Hepatocyte (in vitro differentiated cells): ENCODE measurements at regions not wholly inside any gene's neighbourhood (a gene's known extent, or its start where the extent isn't known, plus 50 kb on each side); places are given as distances from the start of the nearest gene placed in this dataset.

Source experiments
- DNase-seq: peaks from one replicate; pipeline ENCODE4 v3.0.0-alpha.2; 2016; ENCODE audit warnings: low spot score
- H2AFZ ChIP-seq: fragments of 200-600 bp; sonication (generic); 2 replicates; pipeline ENCODE4 v1.6.0; 2016; ENCODE audit warnings: antibody characterized with exemption, mild to moderate bottlenecking
- H3K27ac ChIP-seq: fragments of 200-600 bp; sonication (generic); 2 replicates; pipeline ENCODE4 v1.5.1; 2016; ENCODE audit warnings: mild to moderate bottlenecking
- H3K27me3 ChIP-seq: fragments of 200-600 bp; sonication (generic); 2 replicates; pipeline ENCODE4 v1.6.1; 2016
- H3K36me3 ChIP-seq: fragments of 200-600 bp; sonication (generic); replicated peaks from 2 replicates; pipeline ENCODE4 v1.5.1; 2016; ENCODE audit warnings: low read depth; ENCODE audit not compliant: insufficient read depth
- H3K4me1 ChIP-seq: fragments of 200-600 bp; sonication (generic); 2 replicates; pipeline ENCODE4 v1.5.1; 2016; ENCODE audit warnings: mild to moderate bottlenecking, moderate library complexity; ENCODE audit not compliant: insufficient read depth
- H3K4me2 ChIP-seq: fragments of 200-600 bp; sonication (generic); 2 replicates; pipeline ENCODE4 v1.6.0; 2016
- H3K4me3 ChIP-seq: fragments of 200-600 bp; sonication (generic); 2 replicates; pipeline ENCODE4 v1.5.1; 2016; ENCODE audit warnings: mild to moderate bottlenecking
- H3K79me2 ChIP-seq: fragments of 200-600 bp; sonication (generic); 2 replicates; pipeline ENCODE4 v1.6.0; 2017; ENCODE audit warnings: mild to moderate bottlenecking
- H3K9me2 ChIP-seq: fragments of 200-600 bp; sonication (generic); replicated peaks from 2 replicates; pipeline ENCODE4 v1.6.0; 2017; ENCODE audit warnings: mild to moderate bottlenecking; ENCODE audit not compliant: insufficient read depth
- H3K9me3 ChIP-seq: fragments of 200-600 bp; sonication (generic); 2 replicates; pipeline ENCODE4 v1.5.1; 2016; ENCODE audit warnings: low read depth, mild to moderate bottlenecking
- H4K20me1 ChIP-seq: fragments of 200-600 bp; sonication (generic); 2 replicates; pipeline ENCODE4 v1.6.0; 2016; ENCODE audit warnings: mild to moderate bottlenecking; ENCODE audit not compliant: insufficient read depth, poor library complexity, severe bottlenecking
- EZH2 ChIP-seq: fragments of 200-600 bp; sonication (generic); IDR thresholded peaks from 2 replicates; pipeline ENCODE4 v1.6.1; 2016; ENCODE audit warnings: antibody characterized with exemption, mild to moderate bottlenecking, borderline replicate concordance
- EZH2phosphoT487 ChIP-seq: fragments of 200-600 bp; sonication (generic); IDR thresholded peaks from one replicate; pipeline ENCODE4 v1.6.1; 2018; ENCODE audit warnings: antibody characterized with exemption, mild to moderate bottlenecking, low read depth, moderate library complexity; ENCODE audit not compliant: unreplicated experiment, severe bottlenecking
- WGBS: methylation state at CpG from one replicate; pipeline ENCODE4 v1.1.6; 2016; ENCODE audit warnings: low lambda C conversion rate; ENCODE audit errors: missing lambda C conversion rate; 5-methylcytosine and 5-hydroxymethylcytosine counted together
- TF ChIP-seq, protein P1 (sequence below): fragments of 200-600 bp; sonication (generic); IDR thresholded peaks from 2 replicates; pipeline ENCODE4 v1.5.1; 2016; ENCODE audit warnings: antibody characterized with exemption, mild to moderate bottlenecking; ENCODE audit not compliant: poor library complexity

DNA sequence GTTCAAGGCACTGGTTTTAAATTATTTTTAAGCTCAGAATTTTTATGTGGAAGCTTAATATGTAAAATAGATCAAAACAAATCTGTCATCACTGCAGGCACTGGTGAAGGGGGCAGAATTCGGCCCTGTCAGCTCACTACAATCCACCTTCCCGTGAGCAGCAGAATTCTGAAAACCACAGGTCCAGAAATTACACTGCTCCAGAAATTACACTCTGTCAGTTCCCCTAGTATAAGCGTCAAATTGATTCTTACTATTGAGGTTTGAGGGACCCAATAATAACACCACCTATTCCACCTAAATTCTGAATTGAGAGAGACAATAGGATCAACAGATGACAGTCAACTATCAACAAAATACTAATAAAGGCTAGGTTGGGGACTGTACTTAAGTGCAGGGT, 245.5 kb downstream of the PHLDA1 start:
- no peak overlapping the region for H3K4me3 ChIP-seq
- H3K9me3 ChIP-seq = no peaks in the 10 kb centered on the region
- H3K9me2 ChIP-seq = no peaks in the 10 kb centered on the region
- H3K36me3 ChIP-seq = no peaks in the 10 kb centered on the region
- H4K20me1 ChIP-seq = no peaks in the 10 kb centered on the region
- H3K79me2 ChIP-seq = no peaks in the 10 kb centered on the region
- WGBS = 86% methylated on average over 3 of the region's 3 CpGs
- H3K4me1 ChIP-seq = no peaks in the 10 kb centered on the region
- no peak overlapping the region for H3K4me2 ChIP-seq
- TF ChIP-seq, protein P1, sequence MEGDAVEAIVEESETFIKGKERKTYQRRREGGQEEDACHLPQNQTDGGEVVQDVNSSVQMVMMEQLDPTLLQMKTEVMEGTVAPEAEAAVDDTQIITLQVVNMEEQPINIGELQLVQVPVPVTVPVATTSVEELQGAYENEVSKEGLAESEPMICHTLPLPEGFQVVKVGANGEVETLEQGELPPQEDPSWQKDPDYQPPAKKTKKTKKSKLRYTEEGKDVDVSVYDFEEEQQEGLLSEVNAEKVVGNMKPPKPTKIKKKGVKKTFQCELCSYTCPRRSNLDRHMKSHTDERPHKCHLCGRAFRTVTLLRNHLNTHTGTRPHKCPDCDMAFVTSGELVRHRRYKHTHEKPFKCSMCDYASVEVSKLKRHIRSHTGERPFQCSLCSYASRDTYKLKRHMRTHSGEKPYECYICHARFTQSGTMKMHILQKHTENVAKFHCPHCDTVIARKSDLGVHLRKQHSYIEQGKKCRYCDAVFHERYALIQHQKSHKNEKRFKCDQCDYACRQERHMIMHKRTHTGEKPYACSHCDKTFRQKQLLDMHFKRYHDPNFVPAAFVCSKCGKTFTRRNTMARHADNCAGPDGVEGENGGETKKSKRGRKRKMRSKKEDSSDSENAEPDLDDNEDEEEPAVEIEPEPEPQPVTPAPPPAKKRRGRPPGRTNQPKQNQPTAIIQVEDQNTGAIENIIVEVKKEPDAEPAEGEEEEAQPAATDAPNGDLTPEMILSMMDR = no peak
- TF ChIP-seq EZH2 = no peak
- no peak for TF ChIP-seq EZH2phosphoT487
- no peak overlapping the region for H2AFZ ChIP-seq
- H3K27ac ChIP-seq = no peak overlapping the region
- H3K27me3 ChIP-seq = no peaks in the 10 kb centered on the region
- no peak for DNase-seq

GRCh38 chr12:75784591-75784990, 247.0 kb downstream of the PHLDA1 start:
- Histone ChIP-seq H2AFZ (no peak overlapping the region), H3K9me2 (no peaks in the 10 kb centered on the region), H3K36me3 (no peaks in the 10 kb centered on the region), H3K27ac (peak overlapping the region; percentile 15), H3K4me2 (no peak overlapping the region), H4K20me1 (no peaks in the 10 kb centered on the region), H3K9me3 (no peaks in the 10 kb centered on the region), H3K4me3 (no peak overlapping the region), H3K27me3 (no peaks in the 10 kb centered on the region), H3K79me2 (no peaks in the 10 kb centered on the region), H3K4me1 (no peaks in the 10 kb centered on the region)
- TF ChIP-seq EZH2 = no peak
- 83% methylated on average over 2 of the region's 2 CpGs for WGBS
- DNase-seq = peak; percentile 18

DNA sequence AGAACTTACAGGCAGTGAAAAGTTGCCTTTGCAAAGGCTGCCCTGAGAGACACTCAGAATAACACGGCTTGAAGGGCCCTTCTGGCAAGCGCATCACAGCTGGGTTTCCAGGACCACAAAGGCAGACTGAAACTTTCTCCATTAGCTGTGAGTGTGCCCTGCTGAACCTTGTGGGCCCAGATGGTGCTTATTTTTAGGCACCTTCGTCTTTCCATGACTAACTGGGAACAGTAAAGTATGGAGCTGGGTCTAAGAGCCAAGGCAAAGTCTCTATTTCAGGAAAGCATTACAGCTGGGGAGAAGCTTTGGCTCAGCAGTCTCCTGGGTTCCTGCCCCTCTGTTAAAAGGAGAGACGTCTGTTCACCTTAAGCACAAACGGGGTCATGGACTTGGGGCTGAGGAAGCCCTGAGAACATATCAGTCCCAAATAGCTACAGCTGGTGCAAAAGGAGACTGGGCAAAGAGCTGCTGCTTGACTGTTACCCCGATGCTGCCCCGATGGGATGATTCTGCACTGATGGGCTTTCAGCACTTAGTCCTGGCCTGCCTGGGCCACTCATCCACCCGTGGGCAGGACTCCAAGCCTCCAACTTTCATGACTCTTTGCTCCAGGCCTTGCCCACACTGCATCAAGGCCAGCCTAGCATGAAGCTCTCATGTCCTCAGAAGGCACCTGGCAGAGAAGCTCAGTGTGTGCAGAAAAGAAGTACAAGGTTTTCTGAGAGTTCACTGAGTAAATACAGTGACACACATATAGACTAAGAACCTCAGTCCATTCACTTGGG, 248.3 kb downstream of the PHLDA1 start:
- H3K79me2 ChIP-seq = no peaks in the 10 kb centered on the region
- no peak overlapping the region for H2AFZ ChIP-seq
- H3K4me3 ChIP-seq = no peak overlapping the region
- H3K9me3 ChIP-seq = no peaks in the 10 kb centered on the region
- H3K27me3 ChIP-seq = no peaks in the 10 kb centered on the region
- H3K27ac ChIP-seq = no peak overlapping the region
- H3K4me1 ChIP-seq = no peaks in the 10 kb centered on the region
- no peak overlapping the region for H3K4me2 ChIP-seq
- no peaks in the 10 kb centered on the region for H3K9me2 ChIP-seq
- WGBS = 86% methylated on average over 8 of the region's 8 CpGs
- no peak for DNase-seq
- H4K20me1 ChIP-seq = no peaks in the 10 kb centered on the region
- H3K36me3 ChIP-seq = no peaks in the 10 kb centered on the region
- TF ChIP-seq EZH2phosphoT487 = no peak
- TF ChIP-seq EZH2 = no peak
- TF ChIP-seq, protein P1 = no peak

DNA sequence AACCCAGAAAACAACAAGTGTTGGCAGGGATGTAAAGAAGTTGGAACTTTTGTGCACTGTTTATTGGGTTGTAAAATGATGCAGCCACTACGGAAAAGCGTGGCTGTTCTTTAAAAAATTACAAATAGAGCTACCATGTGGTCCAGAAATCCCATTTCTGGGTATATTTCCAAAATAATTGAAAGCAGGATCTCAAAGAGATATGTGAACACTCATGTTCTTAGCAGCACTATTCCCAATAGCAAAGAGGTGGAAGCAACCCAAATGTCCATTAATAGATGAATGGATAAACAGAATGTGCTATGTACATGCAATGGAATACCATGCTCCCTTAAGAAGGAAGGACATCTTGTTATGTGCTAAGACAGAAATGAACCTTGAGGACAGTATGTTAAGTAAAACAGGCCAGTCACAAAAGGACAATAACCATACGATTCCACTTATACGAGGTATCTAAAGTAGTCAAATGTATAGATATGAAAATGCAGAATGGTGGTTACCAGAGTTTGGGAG, 249.5 kb downstream of the PHLDA1 start:
- no peak overlapping the region for H3K4me2 ChIP-seq
- WGBS = 70% methylated on average over 4 of the region's 4 CpGs

More for the DNA sequence above, 249.5 kb downstream of the PHLDA1 start:
- Histone ChIP-seq H3K79me2 (no peaks in the 10 kb centered on the region), H3K9me2 (no peaks in the 10 kb centered on the region), H3K27ac (no peak overlapping the region), H3K9me3 (no peaks in the 10 kb centered on the region), H3K4me1 (no peaks in the 10 kb centered on the region), H3K36me3 (no peaks in the 10 kb centered on the region), H3K4me3 (no peak overlapping the region), H4K20me1 (no peaks in the 10 kb centered on the region), H3K27me3 (no peaks in the 10 kb centered on the region), H2AFZ (no peak overlapping the region)
- no peak for DNase-seq
- TF ChIP-seq EZH2 (no peak), EZH2phosphoT487 (no peak)
- TF ChIP-seq, protein P1 = no peak
